ENCODE measurements at regions not wholly inside any gene's neighbourhood (a gene's known extent, or its start where the extent isn't known, plus 50 kb on each side); places are given as distances from the start of the nearest gene placed in this dataset.

GRCh38 chr3:153284282-153284938 is 122.4 kb downstream of the RAP2B start:
- TF ChIP-seq YY1 (IDR thresholded peaks at IDR 0.05; ENCODE audit: insufficient read depth, insufficient read length), result no peak
- TF ChIP-seq SUZ12 (IDR thresholded peaks at IDR 0.05; ENCODE audit: extremely low read depth, insufficient read depth, insufficient read length), result no peak
- TF ChIP-seq ZNF274 (IDR thresholded peaks at IDR 0.05; ENCODE audit: low read depth, low read length), result no peak

Data from NT2/D1 (cell line).